ENCODE measurements at regions not wholly inside any gene's neighbourhood (a gene's known extent, or its start where the extent isn't known, plus 50 kb on each side); places are given as distances from the start of the nearest gene placed in this dataset.

DNA sequence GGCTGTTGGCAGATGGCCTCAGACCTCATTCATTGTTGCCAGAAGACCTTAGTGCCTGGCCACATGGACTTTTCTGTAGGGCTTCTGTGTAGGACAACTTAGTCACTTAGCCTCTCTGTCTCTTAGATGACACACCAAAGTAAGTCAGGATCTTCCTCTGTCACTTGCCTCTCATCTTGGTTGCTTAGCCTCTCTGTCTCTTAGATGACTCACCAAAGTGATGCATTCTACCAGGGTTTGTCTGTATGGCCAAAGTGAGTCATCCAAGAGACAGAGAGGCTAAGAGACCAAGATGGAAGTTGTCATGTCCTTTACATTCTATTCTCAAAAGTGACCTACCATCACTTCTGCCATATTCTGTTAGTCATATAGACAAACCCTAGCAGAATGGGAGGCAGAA, 255.9 kb upstream of the DEFB112 start:
- TF ChIP-seq, protein P1, sequence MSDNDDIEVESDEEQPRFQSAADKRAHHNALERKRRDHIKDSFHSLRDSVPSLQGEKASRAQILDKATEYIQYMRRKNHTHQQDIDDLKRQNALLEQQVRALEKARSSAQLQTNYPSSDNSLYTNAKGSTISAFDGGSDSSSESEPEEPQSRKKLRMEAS (CRISPR knock-in tag; IDR thresholded peaks at IDR 0.05) = no peak
- TF ChIP-seq ZNF138 (CRISPR knock-in tag; conservative IDR thresholded peaks at IDR 0.05) (no peak), KAT7 (CRISPR knock-in tag; IDR thresholded peaks at IDR 0.05; ENCODE audit: borderline replicate concordance) (no peak), NR2C2 (CRISPR knock-in tag; IDR thresholded peaks at IDR 0.05) (no peak), HMGA2 (CRISPR knock-in tag; IDR thresholded peaks at IDR 0.05) (no peak), MYBL2 (CRISPR knock-in tag; IDR thresholded peaks at IDR 0.05) (no peak), GRHL2 (CRISPR knock-in tag; IDR thresholded peaks at IDR 0.05; ENCODE audit: insufficient replicate concordance, severe bottlenecking) (no peak), MXD4 (CRISPR knock-in tag; IDR thresholded peaks at IDR 0.05; ENCODE audit: borderline replicate concordance) (no peak), ETV6 (CRISPR knock-in tag; IDR thresholded peaks at IDR 0.05) (no peak), FOXJ3 (CRISPR knock-in tag; IDR thresholded peaks at IDR 0.05; ENCODE audit: borderline replicate concordance) (no peak)
- TF ChIP-seq, protein P2, sequence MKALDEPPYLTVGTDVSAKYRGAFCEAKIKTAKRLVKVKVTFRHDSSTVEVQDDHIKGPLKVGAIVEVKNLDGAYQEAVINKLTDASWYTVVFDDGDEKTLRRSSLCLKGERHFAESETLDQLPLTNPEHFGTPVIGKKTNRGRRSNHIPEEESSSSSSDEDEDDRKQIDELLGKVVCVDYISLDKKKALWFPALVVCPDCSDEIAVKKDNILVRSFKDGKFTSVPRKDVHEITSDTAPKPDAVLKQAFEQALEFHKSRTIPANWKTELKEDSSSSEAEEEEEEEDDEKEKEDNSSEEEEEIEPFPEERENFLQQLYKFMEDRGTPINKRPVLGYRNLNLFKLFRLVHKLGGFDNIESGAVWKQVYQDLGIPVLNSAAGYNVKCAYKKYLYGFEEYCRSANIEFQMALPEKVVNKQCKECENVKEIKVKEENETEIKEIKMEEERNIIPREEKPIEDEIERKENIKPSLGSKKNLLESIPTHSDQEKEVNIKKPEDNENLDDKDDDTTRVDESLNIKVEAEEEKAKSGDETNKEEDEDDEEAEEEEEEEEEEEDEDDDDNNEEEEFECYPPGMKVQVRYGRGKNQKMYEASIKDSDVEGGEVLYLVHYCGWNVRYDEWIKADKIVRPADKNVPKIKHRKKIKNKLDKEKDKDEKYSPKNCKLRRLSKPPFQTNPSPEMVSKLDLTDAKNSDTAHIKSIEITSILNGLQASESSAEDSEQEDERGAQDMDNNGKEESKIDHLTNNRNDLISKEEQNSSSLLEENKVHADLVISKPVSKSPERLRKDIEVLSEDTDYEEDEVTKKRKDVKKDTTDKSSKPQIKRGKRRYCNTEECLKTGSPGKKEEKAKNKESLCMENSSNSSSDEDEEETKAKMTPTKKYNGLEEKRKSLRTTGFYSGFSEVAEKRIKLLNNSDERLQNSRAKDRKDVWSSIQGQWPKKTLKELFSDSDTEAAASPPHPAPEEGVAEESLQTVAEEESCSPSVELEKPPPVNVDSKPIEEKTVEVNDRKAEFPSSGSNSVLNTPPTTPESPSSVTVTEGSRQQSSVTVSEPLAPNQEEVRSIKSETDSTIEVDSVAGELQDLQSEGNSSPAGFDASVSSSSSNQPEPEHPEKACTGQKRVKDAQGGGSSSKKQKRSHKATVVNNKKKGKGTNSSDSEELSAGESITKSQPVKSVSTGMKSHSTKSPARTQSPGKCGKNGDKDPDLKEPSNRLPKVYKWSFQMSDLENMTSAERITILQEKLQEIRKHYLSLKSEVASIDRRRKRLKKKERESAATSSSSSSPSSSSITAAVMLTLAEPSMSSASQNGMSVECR (CRISPR knock-in tag; IDR thresholded peaks at IDR 0.05; ENCODE audit: borderline replicate concordance) = no peak
- DNase-seq (ENCODE audit: low spot score) = no peak
- no peaks in the 10 kb centered on the region for H3K36me3 Mint-ChIP-seq
- H3K9me3 Mint-ChIP-seq = no peaks in the 10 kb centered on the region
- peaks cover 7% of the 10 kb centered on the region; the same call in 1 of the 2 replicates for H3K4me1 Mint-ChIP-seq
- ChIA-PET CTCF (no interaction called here), POLR2A (no interaction called here)
- ATAC-seq = no peak
- no peak overlapping the region for H3K4me3 Mint-ChIP-seq
- peaks cover 56% of the 10 kb centered on the region for H3K27me3 Mint-ChIP-seq (ENCODE audit: low read depth)
- H3K27ac Mint-ChIP-seq = no peak overlapping the region

- Mint-ChIP-seq H3K27ac (no peak overlapping the region), H3K4me1 (no peaks in the 10 kb centered on the region), H3K36me3 (no peaks in the 10 kb centered on the region; the same call in 1 of the 2 replicates), H3K27me3 (ENCODE audit: low read depth) (no peaks in the 10 kb centered on the region), H3K9me3 (peaks cover 2% of the 10 kb centered on the region), H3K4me3 (no peak overlapping the region)
- ChIA-PET CTCF (no interaction called here), POLR2A (no interaction called here)
- ATAC-seq (no peak), DNase-seq (ENCODE audit: low spot score) (no peak)
- TF ChIP-seq NR3C1 (CRISPR knock-in tag; conservative IDR thresholded peaks at IDR 0.05; ENCODE audit: low read depth) (no peak), GABPB1 (CRISPR knock-in tag; IDR thresholded peaks at IDR 0.05) (no peak), CTCF (IDR thresholded peaks at IDR 0.05) (no peak), ZMAT4 (CRISPR knock-in tag; IDR thresholded peaks at IDR 0.05) (no peak), RELA (CRISPR knock-in tag; IDR thresholded peaks at IDR 0.05; ENCODE audit: borderline replicate concordance) (no peak), CREM (CRISPR knock-in tag; IDR thresholded peaks at IDR 0.05) (no peak), NFYB (CRISPR knock-in tag; conservative IDR thresholded peaks at IDR 0.05; ENCODE audit: low read depth) (no peak), MLX (CRISPR knock-in tag; IDR thresholded peaks at IDR 0.05) (no peak), ZBTB21 (CRISPR knock-in tag; IDR thresholded peaks at IDR 0.05; ENCODE audit: borderline replicate concordance) (no peak), ZNF281 (CRISPR knock-in tag; IDR thresholded peaks at IDR 0.05) (no peak), ZNF396 (CRISPR knock-in tag; IDR thresholded peaks at IDR 0.05; ENCODE audit: borderline replicate concordance) (no peak), ETV6 (CRISPR knock-in tag; IDR thresholded peaks at IDR 0.05) (no peak), TEAD4 (CRISPR knock-in tag; IDR thresholded peaks at IDR 0.05) (no peak), ATF1 (CRISPR knock-in tag; IDR thresholded peaks at IDR 0.05) (no peak)
- TF ChIP-seq, protein P3, sequence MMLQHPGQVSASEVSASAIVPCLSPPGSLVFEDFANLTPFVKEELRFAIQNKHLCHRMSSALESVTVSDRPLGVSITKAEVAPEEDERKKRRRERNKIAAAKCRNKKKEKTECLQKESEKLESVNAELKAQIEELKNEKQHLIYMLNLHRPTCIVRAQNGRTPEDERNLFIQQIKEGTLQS (CRISPR knock-in tag; conservative IDR thresholded peaks at IDR 0.05) = no peak
Measured at GRCh38 chr6:50318536-50318935, 268.8 kb upstream of the DEFB112 start.

Measured in WTC11 (cell line).